Smooth muscle cell (in vitro differentiated cells): ENCODE measurements at regions not wholly inside any gene's neighbourhood (a gene's known extent, or its start where the extent isn't known, plus 50 kb on each side); places are given as distances from the start of the nearest gene placed in this dataset.

ENCODE experiments used
- DNase-seq: peaks from one replicate; lab custom pipeline; 2025; ENCODE audit not compliant: unreplicated experiment; lab: John Stamatoyannopoulos, UW
- H2AFZ ChIP-seq: fragments of 200-600 bp; sonication (generic); 2 replicates; pipeline ENCODE4 v1.6.0; 2016; ENCODE audit warnings: antibody characterized with exemption, low read depth, mild to moderate bottlenecking
- H3F3A ChIP-seq: fragments of 200-600 bp; sonication (generic); 2 replicates; pipeline ENCODE4 v1.6.0; 2017; ENCODE audit warnings: antibody characterized with exemption, low read depth
- H3K27ac ChIP-seq: fragments of 200-600 bp; sonication (generic); 2 replicates; pipeline ENCODE4 v1.5.1; 2016; ENCODE audit warnings: low read depth, mild to moderate bottlenecking
- H3K27me3 ChIP-seq: fragments of 200-600 bp; sonication (generic); 2 replicates; pipeline ENCODE4 v1.6.1; 2016; ENCODE audit warnings: low read depth, mild to moderate bottlenecking
- H3K36me3 ChIP-seq: fragments of 200-600 bp; sonication (generic); 2 replicates; pipeline ENCODE4 v1.5.1; 2016; ENCODE audit warnings: low read depth
- H3K4me1 ChIP-seq: fragments of 200-600 bp; sonication (generic); 2 replicates; pipeline ENCODE4 v1.5.1; 2016; ENCODE audit warnings: low read depth
- H3K4me2 ChIP-seq: fragments of 200-600 bp; sonication (generic); 2 replicates; pipeline ENCODE4 v1.6.0; 2016; ENCODE audit warnings: mild to moderate bottlenecking
- H3K4me3 ChIP-seq: fragments of 200-600 bp; sonication (generic); 2 replicates; pipeline ENCODE4 v1.5.1; 2016; ENCODE audit warnings: mild to moderate bottlenecking
- H3K79me2 ChIP-seq: fragments of 200-600 bp; sonication (generic); 2 replicates; pipeline ENCODE4 v1.6.0; 2016; ENCODE audit warnings: low read depth, mild to moderate bottlenecking
- H3K9ac ChIP-seq: fragments of 200-600 bp; sonication (generic); 2 replicates; pipeline ENCODE4 v1.6.0; 2016; ENCODE audit warnings: low read depth
- H3K9me3 ChIP-seq: fragments of 200-600 bp; sonication (generic); replicated peaks from 2 replicates; pipeline ENCODE4 v1.5.1; 2016; ENCODE audit warnings: low read depth
- H4K20me1 ChIP-seq: fragments of 200-600 bp; sonication (generic); 2 replicates; pipeline ENCODE4 v1.6.0; 2016; ENCODE audit warnings: low read depth
- CTCF ChIP-seq: fragments of 200-600 bp; sonication (generic); IDR thresholded peaks from 2 replicates; pipeline ENCODE4 v1.5.1; 2017; ENCODE audit warnings: borderline replicate concordance, mild to moderate bottlenecking, antibody characterized with exemption; ENCODE audit not compliant: insufficient read depth, poor library complexity, severe bottlenecking
- WGBS: methylation state at CpG from one replicate; pipeline ENCODE4 v1.1.7; 2016; ENCODE audit warnings: low lambda C conversion rate; 5-methylcytosine and 5-hydroxymethylcytosine counted together

- no peaks in the 10 kb centered on the region for H3K36me3 ChIP-seq
- peaks cover 3% of the 10 kb centered on the region for H3K4me1 ChIP-seq
- no peak for TF ChIP-seq CTCF
- H3K9ac ChIP-seq = no peak overlapping the region
- no peaks in the 10 kb centered on the region for H4K20me1 ChIP-seq
- H2AFZ ChIP-seq = no peak overlapping the region
- H3K27ac ChIP-seq = no peak overlapping the region
- no peak for DNase-seq
- H3K27me3 ChIP-seq = no peaks in the 10 kb centered on the region
- H3K9me3 ChIP-seq = no peaks in the 10 kb centered on the region
- H3K4me2 ChIP-seq = no peak overlapping the region
- H3K4me3 ChIP-seq = no peak overlapping the region
- H3K79me2 ChIP-seq = no peaks in the 10 kb centered on the region
- no peaks in the 10 kb centered on the region for H3F3A ChIP-seq
Observed at GRCh38 chr12:18857656-18858055, 119.7 kb downstream of the CAPZA3 start.

- no peak overlapping the region for H3K27ac ChIP-seq
- H3K4me3 ChIP-seq = no peak overlapping the region
- H4K20me1 ChIP-seq = no peaks in the 10 kb centered on the region
- no peak overlapping the region for H2AFZ ChIP-seq
- H3K36me3 ChIP-seq = no peaks in the 10 kb centered on the region
- peaks cover 3% of the 10 kb centered on the region for H3K4me1 ChIP-seq
- WGBS = 73% methylated on average over 1 of the region's 1 CpG
- H3K79me2 ChIP-seq = no peaks in the 10 kb centered on the region
- no peak for DNase-seq
- no peak for TF ChIP-seq CTCF
- no peak overlapping the region for H3K9ac ChIP-seq
- H3K4me2 ChIP-seq = no peak overlapping the region
- H3K27me3 ChIP-seq = no peaks in the 10 kb centered on the region
- H3F3A ChIP-seq = no peaks in the 10 kb centered on the region
- no peaks in the 10 kb centered on the region for H3K9me3 ChIP-seq
Observed at GRCh38 chr12:18859400-18859799, 121.5 kb downstream of the CAPZA3 start.

GRCh38 chr12:18861287-18861858 lies 123.5 kb downstream of the CAPZA3 start:
- no peak overlapping the region for H3K27ac ChIP-seq
- no peaks in the 10 kb centered on the region for H3K79me2 ChIP-seq
- no peak for DNase-seq
- H3K36me3 ChIP-seq = no peaks in the 10 kb centered on the region
- H4K20me1 ChIP-seq = no peaks in the 10 kb centered on the region
- H3K4me3 ChIP-seq = no peak overlapping the region
- peak; percentile 46 for TF ChIP-seq CTCF
- no peak overlapping the region for H3K4me2 ChIP-seq
- H3K9ac ChIP-seq = no peak overlapping the region
- peaks cover 3% of the 10 kb centered on the region for H3K4me1 ChIP-seq
- H3K27me3 ChIP-seq = no peaks in the 10 kb centered on the region
- no peaks in the 10 kb centered on the region for H3K9me3 ChIP-seq
- no peak overlapping the region for H2AFZ ChIP-seq
- 89% methylated on average over 3 of the region's 3 CpGs for WGBS
- H3F3A ChIP-seq = no peaks in the 10 kb centered on the region

GRCh38 chr12:18863769-18864500 lies 126.0 kb downstream of the CAPZA3 start:
- no peaks in the 10 kb centered on the region for H3F3A ChIP-seq
- H3K4me3 ChIP-seq = no peak overlapping the region
- no peak for DNase-seq
- no peaks in the 10 kb centered on the region for H3K27me3 ChIP-seq
- no peak overlapping the region for H3K9ac ChIP-seq
- no peak for TF ChIP-seq CTCF
- no peaks in the 10 kb centered on the region for H4K20me1 ChIP-seq
- H2AFZ ChIP-seq = no peak overlapping the region
- 54% methylated on average over 3 of the region's 3 CpGs for WGBS
- no peaks in the 10 kb centered on the region for H3K79me2 ChIP-seq
- peaks cover under 1% of the 10 kb centered on the region for H3K4me1 ChIP-seq
- no peaks in the 10 kb centered on the region for H3K9me3 ChIP-seq
- H3K27ac ChIP-seq = no peak overlapping the region
- H3K36me3 ChIP-seq = no peaks in the 10 kb centered on the region
- no peak overlapping the region for H3K4me2 ChIP-seq
